ENCODE measurements at regions not wholly inside any gene's neighbourhood (a gene's known extent, or its start where the extent isn't known, plus 50 kb on each side); places are given as distances from the start of the nearest gene placed in this dataset.

- no peak for TF ChIP-seq POLR2A (IDR thresholded peaks at IDR 0.05; ENCODE audit: low read depth)
- no peak for TF ChIP-seq POLR2AphosphoS5 (IDR thresholded peaks at IDR 0.05)
- no peak for TF ChIP-seq CTCF (IDR thresholded peaks at IDR 0.05)
- no peak for TF ChIP-seq EP300 (IDR thresholded peaks at IDR 0.05)
Observed at GRCh38 chr9:95379630-95380029, 62.1 kb upstream of the FANCC start.

Measured in esophagus muscularis mucosa (tissue), 4 donors.